ENCODE measurements at regions not wholly inside any gene's neighbourhood (a gene's known extent, or its start where the extent isn't known, plus 50 kb on each side); places are given as distances from the start of the nearest gene placed in this dataset.

GRCh38 chr7:17687361-17687760, 252.9 kb downstream of the SNX13 start:
- WGBS, 2 experiments (ENCODE audit: insufficient coverage in 2 of 2) = no CpG with 5 or more reads among the region's 2 CpGs
- H3K4me1 ChIP-seq (ENCODE audit: control insufficient read depth, insufficient read depth, low read length, poor library complexity, severe bottlenecking) = peaks cover 5% of the 10 kb centered on the region
- no peaks in the 10 kb centered on the region for H3K9me3 ChIP-seq (ENCODE audit: control insufficient read depth, low read length)
- H3K36me3 ChIP-seq (ENCODE audit: control insufficient read depth, insufficient read depth, low read length) = no peaks in the 10 kb centered on the region
- H3K27ac ChIP-seq (ENCODE audit: low read depth, low read length, severe bottlenecking) = no peak overlapping the region
- H3K4me3 ChIP-seq (ENCODE audit: extremely low read depth, insufficient read depth, low read length, poor library complexity, severe bottlenecking) = no peak overlapping the region

GRCh38 chr7:17689361-17689902, 250.9 kb downstream of the SNX13 start:
- Histone ChIP-seq H3K9me3 (ENCODE audit: control insufficient read depth, low read length) (no peaks in the 10 kb centered on the region), H3K36me3 (ENCODE audit: control insufficient read depth, insufficient read depth, low read length) (no peaks in the 10 kb centered on the region), H3K4me3 (ENCODE audit: extremely low read depth, insufficient read depth, low read length, poor library complexity, severe bottlenecking) (no peak overlapping the region), H3K4me1 (ENCODE audit: control insufficient read depth, insufficient read depth, low read length, poor library complexity, severe bottlenecking) (peaks cover 4% of the 10 kb centered on the region), H3K27ac (ENCODE audit: low read depth, low read length, severe bottlenecking) (no peak overlapping the region)
- no CpG with 5 or more reads among the region's 5 CpGs for WGBS, 2 experiments (ENCODE audit: insufficient coverage in 2 of 2)

- 81% methylated on average over 2 to 3 of the region's 4 CpGs for WGBS, 2 experiments (ENCODE audit: insufficient coverage in 2 of 2)
- Histone ChIP-seq H3K4me1 (ENCODE audit: control insufficient read depth, insufficient read depth, low read length, poor library complexity, severe bottlenecking) (peaks cover 4% of the 10 kb centered on the region), H3K27ac (ENCODE audit: low read depth, low read length, severe bottlenecking) (no peak overlapping the region), H3K36me3 (ENCODE audit: control insufficient read depth, insufficient read depth, low read length) (no peaks in the 10 kb centered on the region), H3K4me3 (ENCODE audit: extremely low read depth, insufficient read depth, low read length, poor library complexity, severe bottlenecking) (no peak overlapping the region), H3K9me3 (ENCODE audit: control insufficient read depth, low read length) (no peaks in the 10 kb centered on the region)
These were observed 250.3 kb downstream of the SNX13 start for GRCh38 chr7:17690030-17690429.

GRCh38 chr7:17696422-17696821, 243.9 kb downstream of the SNX13 start:
- WGBS, 2 experiments (ENCODE audit: insufficient coverage in 2 of 2) = 81 to 86% methylated on average over 4 to 5 of the region's 6 CpGs
- H3K9me3 ChIP-seq (ENCODE audit: control insufficient read depth, low read length) = peaks cover 20% of the 10 kb centered on the region
- H3K36me3 ChIP-seq (ENCODE audit: control insufficient read depth, insufficient read depth, low read length) = no peaks in the 10 kb centered on the region
- no peaks in the 10 kb centered on the region for H3K4me1 ChIP-seq (ENCODE audit: control insufficient read depth, insufficient read depth, low read length, poor library complexity, severe bottlenecking)
- no peak overlapping the region for H3K27ac ChIP-seq (ENCODE audit: low read depth, low read length, severe bottlenecking)
- no peak overlapping the region for H3K4me3 ChIP-seq (ENCODE audit: extremely low read depth, insufficient read depth, low read length, poor library complexity, severe bottlenecking)

GRCh38 chr7:17697128-17697881, 243.0 kb downstream of the SNX13 start:
- Histone ChIP-seq H3K36me3 (ENCODE audit: control insufficient read depth, insufficient read depth, low read length) (no peaks in the 10 kb centered on the region), H3K27ac (ENCODE audit: low read depth, low read length, severe bottlenecking) (no peak overlapping the region), H3K4me1 (ENCODE audit: control insufficient read depth, insufficient read depth, low read length, poor library complexity, severe bottlenecking) (no peaks in the 10 kb centered on the region), H3K4me3 (ENCODE audit: extremely low read depth, insufficient read depth, low read length, poor library complexity, severe bottlenecking) (no peak overlapping the region), H3K9me3 (ENCODE audit: control insufficient read depth, low read length) (peaks cover 20% of the 10 kb centered on the region)
- 94 to 100% methylated on average over 1 to 4 of the region's 4 CpGs for WGBS, 2 experiments (ENCODE audit: insufficient coverage in 2 of 2)

GRCh38 chr7:17699696-17700095, 240.6 kb downstream of the SNX13 start:
- H3K27ac ChIP-seq (ENCODE audit: low read depth, low read length, severe bottlenecking) = no peak overlapping the region
- H3K9me3 ChIP-seq (ENCODE audit: control insufficient read depth, low read length) = peaks cover 20% of the 10 kb centered on the region
- H3K4me1 ChIP-seq (ENCODE audit: control insufficient read depth, insufficient read depth, low read length, poor library complexity, severe bottlenecking) = no peaks in the 10 kb centered on the region
- no peaks in the 10 kb centered on the region for H3K36me3 ChIP-seq (ENCODE audit: control insufficient read depth, insufficient read depth, low read length)
- no peak overlapping the region for H3K4me3 ChIP-seq (ENCODE audit: extremely low read depth, insufficient read depth, low read length, poor library complexity, severe bottlenecking)

GRCh38 chr7:17700138-17700537, 240.2 kb downstream of the SNX13 start:
- 50% methylated on average over 2 of the region's 3 CpGs; no CpG with 5 or more reads in 1 of the 2 experiments for WGBS, 2 experiments (ENCODE audit: insufficient coverage in 2 of 2)
- Histone ChIP-seq H3K27ac (ENCODE audit: low read depth, low read length, severe bottlenecking) (no peak overlapping the region), H3K4me3 (ENCODE audit: extremely low read depth, insufficient read depth, low read length, poor library complexity, severe bottlenecking) (no peak overlapping the region), H3K36me3 (ENCODE audit: control insufficient read depth, insufficient read depth, low read length) (no peaks in the 10 kb centered on the region), H3K9me3 (ENCODE audit: control insufficient read depth, low read length) (peaks cover 20% of the 10 kb centered on the region), H3K4me1 (ENCODE audit: control insufficient read depth, insufficient read depth, low read length, poor library complexity, severe bottlenecking) (no peaks in the 10 kb centered on the region)

- Histone ChIP-seq H3K9me3 (ENCODE audit: control insufficient read depth, low read length) (no peaks in the 10 kb centered on the region), H3K36me3 (ENCODE audit: control insufficient read depth, insufficient read depth, low read length) (no peaks in the 10 kb centered on the region), H3K4me1 (ENCODE audit: control insufficient read depth, insufficient read depth, low read length, poor library complexity, severe bottlenecking) (no peaks in the 10 kb centered on the region), H3K27ac (ENCODE audit: low read depth, low read length, severe bottlenecking) (no peak overlapping the region), H3K4me3 (ENCODE audit: extremely low read depth, insufficient read depth, low read length, poor library complexity, severe bottlenecking) (no peak overlapping the region)
- 76 to 81% methylated on average over 2 of the region's 4 CpGs for WGBS, 2 experiments (ENCODE audit: insufficient coverage in 2 of 2)
These were observed 234.0 kb downstream of the SNX13 start for GRCh38 chr7:17706275-17706674.

GRCh38 chr7:17706734-17707133, 233.6 kb downstream of the SNX13 start:
- H3K4me3 ChIP-seq (ENCODE audit: extremely low read depth, insufficient read depth, low read length, poor library complexity, severe bottlenecking) = no peak overlapping the region
- WGBS, 2 experiments (ENCODE audit: insufficient coverage in 2 of 2) = 42 to 47% methylated on average over 2 of the region's 3 CpGs
- H3K9me3 ChIP-seq (ENCODE audit: control insufficient read depth, low read length) = no peaks in the 10 kb centered on the region
- H3K27ac ChIP-seq (ENCODE audit: low read depth, low read length, severe bottlenecking) = no peak overlapping the region
- no peaks in the 10 kb centered on the region for H3K36me3 ChIP-seq (ENCODE audit: control insufficient read depth, insufficient read depth, low read length)
- H3K4me1 ChIP-seq (ENCODE audit: control insufficient read depth, insufficient read depth, low read length, poor library complexity, severe bottlenecking) = no peaks in the 10 kb centered on the region

GRCh38 chr7:17709127-17709526, 231.2 kb downstream of the SNX13 start:
- no peak overlapping the region for H3K27ac ChIP-seq (ENCODE audit: low read depth, low read length, severe bottlenecking)
- H3K4me1 ChIP-seq (ENCODE audit: control insufficient read depth, insufficient read depth, low read length, poor library complexity, severe bottlenecking) = no peaks in the 10 kb centered on the region
- no CpG with 5 or more reads among the region's 1 CpG for WGBS, 2 experiments (ENCODE audit: insufficient coverage in 2 of 2)
- no peaks in the 10 kb centered on the region for H3K9me3 ChIP-seq (ENCODE audit: control insufficient read depth, low read length)
- H3K4me3 ChIP-seq (ENCODE audit: extremely low read depth, insufficient read depth, low read length, poor library complexity, severe bottlenecking) = no peak overlapping the region
- H3K36me3 ChIP-seq (ENCODE audit: control insufficient read depth, insufficient read depth, low read length) = no peaks in the 10 kb centered on the region

GRCh38 chr7:17709599-17709998, 230.7 kb downstream of the SNX13 start:
- Histone ChIP-seq H3K4me1 (ENCODE audit: control insufficient read depth, insufficient read depth, low read length, poor library complexity, severe bottlenecking) (no peaks in the 10 kb centered on the region), H3K4me3 (ENCODE audit: extremely low read depth, insufficient read depth, low read length, poor library complexity, severe bottlenecking) (no peak overlapping the region), H3K27ac (ENCODE audit: low read depth, low read length, severe bottlenecking) (no peak overlapping the region), H3K9me3 (ENCODE audit: control insufficient read depth, low read length) (no peaks in the 10 kb centered on the region), H3K36me3 (ENCODE audit: control insufficient read depth, insufficient read depth, low read length) (no peaks in the 10 kb centered on the region)
- 86% methylated on average over 1 of the region's 2 CpGs; no CpG with 5 or more reads in 1 of the 2 experiments for WGBS, 2 experiments (ENCODE audit: insufficient coverage in 2 of 2)
